Epithelial cell of esophagus (primary cell): ENCODE measurements at regions not wholly inside any gene's neighbourhood (a gene's known extent, or its start where the extent isn't known, plus 50 kb on each side); places are given as distances from the start of the nearest gene placed in this dataset.
A peak's percentile ranks its signal among the peaks of the same experiment; 100 is the strongest.
"Not testable (repeated sequence)": the region's sequence is repeated elsewhere in the genome, so short reads cannot be mapped to it uniquely, and the experiment has no call there.

Source experiments
- DNase-seq: peaks from one replicate; pipeline ENCODE4 v3.0.0; 2010; ENCODE audit warnings: low read depth
- H3K4me3 ChIP-seq: 2 replicates; pipeline ENCODE4 v1.5.1; 2011; ENCODE audit warnings: mild to moderate bottlenecking, low read length, control low read depth
- CTCF ChIP-seq: IDR thresholded peaks from 2 replicates; pipeline ENCODE4 v1.5.1; 2011; ENCODE audit warnings: low read depth, mild to moderate bottlenecking, low read length, control low read depth, inconsistent platforms; ENCODE audit not compliant: insufficient read depth; ENCODE audit errors: missing control alignments

GRCh38 chr20:5696011-5696559 is 54.1 kb upstream of the SHLD1 start:
- TF ChIP-seq CTCF, result no peak
- DNase-seq, result peak; percentile 11
- H3K4me3 ChIP-seq, result no peak overlapping the region

GRCh38 chr20:5691918-5692618 is 58.1 kb upstream of the SHLD1 start:
- DNase-seq, result no peak
- H3K4me3 ChIP-seq, result no peak overlapping the region
- TF ChIP-seq CTCF, result no peak

- no peak for DNase-seq
- TF ChIP-seq CTCF, result no peak
- no peak overlapping the region for H3K4me3 ChIP-seq
These were observed 60.7 kb upstream of the SHLD1 start for GRCh38 chr20:5689463-5689862.

GRCh38 chr20:5688431-5688972 is 61.7 kb upstream of the SHLD1 start:
- H3K4me3 ChIP-seq, result no peak overlapping the region
- TF ChIP-seq CTCF, result no peak
- no peak for DNase-seq

DNA sequence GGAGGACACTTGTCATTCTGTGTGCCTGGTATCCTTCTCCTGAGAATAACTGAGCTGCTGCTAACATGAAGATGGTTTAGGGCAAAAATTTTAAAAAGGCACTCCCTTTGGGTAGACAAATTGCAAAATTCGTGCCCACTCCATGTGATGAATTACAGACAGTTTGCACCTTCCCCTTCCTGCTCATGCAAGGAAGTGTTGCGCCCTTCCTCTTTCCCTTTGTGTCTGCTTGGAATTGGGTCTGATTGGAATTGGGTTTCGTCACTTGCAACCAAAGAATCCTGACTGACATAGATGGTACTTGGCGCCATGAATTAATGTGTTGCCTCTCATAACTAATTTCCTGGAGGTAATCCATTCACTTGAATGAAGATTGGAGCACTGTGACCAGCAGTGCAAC is 62.3 kb upstream of the SHLD1 start:
- no peak for TF ChIP-seq CTCF
- DNase-seq, result no peak
- no peak overlapping the region for H3K4me3 ChIP-seq

DNA sequence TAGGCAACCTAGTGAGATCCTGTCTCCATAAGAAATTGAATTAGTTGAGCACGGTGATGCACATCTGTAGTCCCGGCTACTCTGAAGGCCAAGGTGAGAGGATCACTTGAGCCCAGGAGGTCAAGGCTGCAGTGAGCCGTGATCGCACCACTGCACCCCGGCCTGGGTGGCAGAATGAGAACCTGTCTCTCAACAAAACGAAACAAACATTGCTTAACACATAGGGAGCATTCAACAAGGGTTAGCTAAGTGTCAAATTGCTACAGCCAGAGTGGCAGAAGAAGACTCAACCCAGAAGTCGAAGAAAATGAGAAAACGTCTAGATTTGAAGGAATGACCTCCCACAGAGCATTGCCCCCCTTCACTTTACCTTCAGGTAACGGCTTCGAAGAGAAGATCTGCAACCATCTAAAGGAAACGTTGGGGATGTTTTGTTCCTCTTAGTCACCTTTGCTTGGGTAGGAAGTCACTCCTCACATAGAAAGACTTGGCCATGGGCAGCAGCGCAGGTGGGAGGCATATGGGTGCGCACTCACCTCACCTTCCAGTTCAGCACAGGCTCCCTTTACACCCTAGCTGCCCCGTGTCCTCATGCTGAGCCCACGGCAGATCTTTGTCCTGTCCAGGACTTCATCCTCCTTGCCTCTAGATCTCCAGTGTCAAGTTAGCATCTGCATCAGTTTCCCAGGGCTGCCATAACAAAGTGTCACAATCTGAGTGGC is 63.7 kb upstream of the SHLD1 start:
- H3K4me3 ChIP-seq, result no peak overlapping the region
- no peak for DNase-seq
- TF ChIP-seq CTCF, result no peak

DNA sequence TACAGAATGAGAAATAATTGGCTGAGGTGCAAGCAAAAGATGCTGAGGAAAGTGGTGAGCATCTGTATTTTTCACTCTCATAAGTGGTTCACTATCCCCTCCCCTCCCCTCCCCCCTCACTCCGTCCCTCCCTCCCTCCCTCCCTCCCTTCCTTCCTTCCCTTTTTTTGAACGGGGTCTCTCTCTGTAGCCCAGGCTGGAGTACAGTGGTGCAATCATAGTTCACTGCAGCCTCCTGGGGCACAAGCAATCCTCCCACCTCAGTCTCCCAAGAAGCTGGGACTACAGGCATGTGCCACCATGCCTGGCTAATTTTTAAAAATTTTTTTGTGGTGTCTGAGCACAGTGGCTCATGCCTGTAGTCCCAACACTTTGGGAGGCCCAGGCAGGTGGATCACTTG is 67.6 kb upstream of the SHLD1 start:
- DNase-seq, H3K4me3 ChIP-seq: not testable (repeated sequence)
